ENCODE measurements at regions not wholly inside any gene's neighbourhood (a gene's known extent, or its start where the extent isn't known, plus 50 kb on each side); places are given as distances from the start of the nearest gene placed in this dataset.

GRCh38 chr1:118252624-118253023 lies 67.6 kb upstream of the SPAG17 start:
- no peaks in the 10 kb centered on the region for H3K9me3 ChIP-seq

GRCh38 chr1:118250232-118250631 lies 65.2 kb upstream of the SPAG17 start:
- WGBS (ENCODE audit: insufficient coverage): 60% methylated on average over 2 of the region's 3 CpGs

More at GRCh38 chr1:118252624-118253023, 67.6 kb upstream of the SPAG17 start:
- DNase-seq: no peak
- H3K4me3 Mint-ChIP-seq: no peak overlapping the region
- H3K9me3 Mint-ChIP-seq: no peaks in the 10 kb centered on the region
- Histone ChIP-seq H3K27me3 (replicated peaks in 1 of 2; ENCODE audit: control insufficient read depth in 2 of 2, extremely low read depth in 1 of 2, insufficient read depth in 2 of 2, low read length in 1 of 2) (no peaks in the 10 kb centered on the region), H3K4me3 (ENCODE audit: control insufficient read depth in 1 of 2, extremely low read depth in 1 of 2, low read length in 1 of 2) (no peak overlapping the region), H3K27ac (ENCODE audit: low read length) (no peak overlapping the region), H3K4me1 (ENCODE audit: control insufficient read depth in 1 of 2, extremely low read depth in 1 of 2, insufficient read depth in 2 of 2, low read length in 2 of 2) (no peaks in the 10 kb centered on the region), H3K36me3 (ENCODE audit: control insufficient read depth in 2 of 2, extremely low read depth in 1 of 2, insufficient read depth in 1 of 2, low read length in 1 of 2) (no peaks in the 10 kb centered on the region)
- no CpG with 5 or more reads among the region's 3 CpGs for WGBS (ENCODE audit: insufficient coverage)
- peaks cover 0 to 4% of the 10 kb centered on the region in 2 donors for H3K27me3 Mint-ChIP-seq
- CTCF ChIA-PET: no interaction called here
- H3K27ac Mint-ChIP-seq: no peak overlapping the region
- no peaks in the 10 kb centered on the region for H3K36me3 Mint-ChIP-seq
- POLR2A ChIA-PET: no interaction called here
- ATAC-seq (replicated peaks in 1 of 4): no peak
- H3K4me1 Mint-ChIP-seq: no peaks in the 10 kb centered on the region

GRCh38 chr1:118249641-118250040 lies 64.6 kb upstream of the SPAG17 start:
- no peak overlapping the region for H3K27ac ChIP-seq (ENCODE audit: low read length)
- no peaks in the 10 kb centered on the region for H3K27me3 ChIP-seq (replicated peaks in 1 of 2; ENCODE audit: control insufficient read depth in 2 of 2, extremely low read depth in 1 of 2, insufficient read depth in 2 of 2, low read length in 1 of 2)
- Mint-ChIP-seq H3K27me3 (peaks cover 0 to 4% of the 10 kb centered on the region in 2 donors), H3K4me1 (no peaks in the 10 kb centered on the region), H3K27ac (no peak overlapping the region), H3K9me3 (no peaks in the 10 kb centered on the region), H3K4me3 (no peak overlapping the region), H3K36me3 (no peaks in the 10 kb centered on the region)
- no peaks in the 10 kb centered on the region for H3K36me3 ChIP-seq (ENCODE audit: control insufficient read depth in 2 of 2, extremely low read depth in 1 of 2, insufficient read depth in 1 of 2, low read length in 1 of 2)
- ATAC-seq (replicated peaks in 1 of 4) (no peak), DNase-seq (no peak)
- 83% methylated on average over 5 of the region's 6 CpGs for WGBS (ENCODE audit: insufficient coverage)
- H3K4me1 ChIP-seq (ENCODE audit: control insufficient read depth in 1 of 2, extremely low read depth in 1 of 2, insufficient read depth in 2 of 2, low read length in 2 of 2): no peaks in the 10 kb centered on the region
- ChIA-PET CTCF (no interaction called here), POLR2A (no interaction called here)
- no peak overlapping the region for H3K4me3 ChIP-seq (ENCODE audit: control insufficient read depth in 1 of 2, extremely low read depth in 1 of 2, low read length in 1 of 2)
- H3K9me3 ChIP-seq: no peaks in the 10 kb centered on the region

More at GRCh38 chr1:118250232-118250631, 65.2 kb upstream of the SPAG17 start:
- POLR2A ChIA-PET: no interaction called here
- no peaks in the 10 kb centered on the region for H3K36me3 Mint-ChIP-seq
- H3K27ac Mint-ChIP-seq: no peak overlapping the region
- no peaks in the 10 kb centered on the region for H3K9me3 ChIP-seq
- H3K27me3 Mint-ChIP-seq: peaks cover 0 to 4% of the 10 kb centered on the region in 2 donors
- H3K4me1 ChIP-seq (ENCODE audit: control insufficient read depth in 1 of 2, extremely low read depth in 1 of 2, insufficient read depth in 2 of 2, low read length in 2 of 2): no peaks in the 10 kb centered on the region
- no peaks in the 10 kb centered on the region for H3K4me1 Mint-ChIP-seq
- H3K4me3 Mint-ChIP-seq: no peak overlapping the region
- H3K4me3 ChIP-seq (ENCODE audit: control insufficient read depth in 1 of 2, extremely low read depth in 1 of 2, low read length in 1 of 2): no peak overlapping the region
- H3K27ac ChIP-seq (ENCODE audit: low read length): no peak overlapping the region
- H3K36me3 ChIP-seq (ENCODE audit: control insufficient read depth in 2 of 2, extremely low read depth in 1 of 2, insufficient read depth in 1 of 2, low read length in 1 of 2): no peaks in the 10 kb centered on the region
- DNase-seq: no peak
- no peak for ATAC-seq (replicated peaks in 1 of 4)
- CTCF ChIA-PET: no interaction called here
- no peaks in the 10 kb centered on the region for H3K27me3 ChIP-seq (replicated peaks in 1 of 2; ENCODE audit: control insufficient read depth in 2 of 2, extremely low read depth in 1 of 2, insufficient read depth in 2 of 2, low read length in 1 of 2)
- H3K9me3 Mint-ChIP-seq: no peaks in the 10 kb centered on the region

GRCh38 chr1:118247593-118247992 lies 62.6 kb upstream of the SPAG17 start:
- H3K4me1 Mint-ChIP-seq: no peaks in the 10 kb centered on the region
- CTCF ChIA-PET: interaction anchor here in 1 of 2 donors (0.6 kb wide), 1 partner anchor 265 kb away, joined by 3 read pairs; no protein-coding TSS in a partner anchor
- no peak overlapping the region for H3K27ac ChIP-seq (ENCODE audit: low read length)
- H3K4me3 ChIP-seq (ENCODE audit: control insufficient read depth in 1 of 2, extremely low read depth in 1 of 2, low read length in 1 of 2): no peak overlapping the region
- no peaks in the 10 kb centered on the region for H3K27me3 Mint-ChIP-seq
- no peak for DNase-seq
- H3K4me3 Mint-ChIP-seq: no peak overlapping the region
- H3K27me3 ChIP-seq (replicated peaks in 1 of 2; ENCODE audit: control insufficient read depth in 2 of 2, extremely low read depth in 1 of 2, insufficient read depth in 2 of 2, low read length in 1 of 2): no peaks in the 10 kb centered on the region
- no peaks in the 10 kb centered on the region for H3K9me3 ChIP-seq
- H3K36me3 ChIP-seq (ENCODE audit: control insufficient read depth in 2 of 2, extremely low read depth in 1 of 2, insufficient read depth in 1 of 2, low read length in 1 of 2): no peaks in the 10 kb centered on the region
- no peaks in the 10 kb centered on the region for H3K4me1 ChIP-seq (ENCODE audit: control insufficient read depth in 1 of 2, extremely low read depth in 1 of 2, insufficient read depth in 2 of 2, low read length in 2 of 2)
- H3K36me3 Mint-ChIP-seq: no peaks in the 10 kb centered on the region
- POLR2A ChIA-PET: no interaction called here
- no peak overlapping the region for H3K27ac Mint-ChIP-seq
- peaks cover 0 to 6% (median 0%) of the 10 kb centered on the region in 3 donors for H3K9me3 Mint-ChIP-seq
- ATAC-seq (replicated peaks in 1 of 4): no peak
- 80% methylated on average over 2 of the region's 3 CpGs for WGBS (ENCODE audit: insufficient coverage)

- peaks cover 0 to 6% (median 0%) of the 10 kb centered on the region in 3 donors for H3K9me3 Mint-ChIP-seq
- ChIA-PET CTCF (no interaction called here), POLR2A (no interaction called here)
- H3K36me3 Mint-ChIP-seq: no peaks in the 10 kb centered on the region
- no peaks in the 10 kb centered on the region for H3K4me1 Mint-ChIP-seq
- H3K4me3 ChIP-seq (ENCODE audit: control insufficient read depth in 1 of 2, extremely low read depth in 1 of 2, low read length in 1 of 2): no peak overlapping the region
- H3K27ac ChIP-seq (ENCODE audit: low read length): no peak overlapping the region
- H3K9me3 ChIP-seq: no peaks in the 10 kb centered on the region
- no peak for ATAC-seq (replicated peaks in 1 of 4)
- no peaks in the 10 kb centered on the region for H3K27me3 ChIP-seq (replicated peaks in 1 of 2; ENCODE audit: control insufficient read depth in 2 of 2, extremely low read depth in 1 of 2, insufficient read depth in 2 of 2, low read length in 1 of 2)
- H3K4me1 ChIP-seq (ENCODE audit: control insufficient read depth in 1 of 2, extremely low read depth in 1 of 2, insufficient read depth in 2 of 2, low read length in 2 of 2): no peaks in the 10 kb centered on the region
- H3K36me3 ChIP-seq (ENCODE audit: control insufficient read depth in 2 of 2, extremely low read depth in 1 of 2, insufficient read depth in 1 of 2, low read length in 1 of 2): no peaks in the 10 kb centered on the region
- no peak overlapping the region for H3K4me3 Mint-ChIP-seq
- no peaks in the 10 kb centered on the region for H3K27me3 Mint-ChIP-seq
- no peak overlapping the region for H3K27ac Mint-ChIP-seq
- no peak for DNase-seq
These were observed 61.6 kb upstream of the SPAG17 start for GRCh38 chr1:118246646-118247045.

- H3K4me1 ChIP-seq (ENCODE audit: control insufficient read depth in 1 of 2, extremely low read depth in 1 of 2, insufficient read depth in 2 of 2, low read length in 2 of 2): no peaks in the 10 kb centered on the region
- DNase-seq (no peak), ATAC-seq (replicated peaks in 1 of 4) (no peak)
- no peaks in the 10 kb centered on the region for H3K4me1 Mint-ChIP-seq
- no peak overlapping the region for H3K27ac Mint-ChIP-seq
- H3K36me3 ChIP-seq (ENCODE audit: control insufficient read depth in 2 of 2, extremely low read depth in 1 of 2, insufficient read depth in 1 of 2, low read length in 1 of 2): no peaks in the 10 kb centered on the region
- POLR2A ChIA-PET: no interaction called here
- no peaks in the 10 kb centered on the region for H3K27me3 ChIP-seq (replicated peaks in 1 of 2; ENCODE audit: control insufficient read depth in 2 of 2, extremely low read depth in 1 of 2, insufficient read depth in 2 of 2, low read length in 1 of 2)
- no peaks in the 10 kb centered on the region for H3K36me3 Mint-ChIP-seq
- no peak overlapping the region for H3K4me3 ChIP-seq (ENCODE audit: control insufficient read depth in 1 of 2, extremely low read depth in 1 of 2, low read length in 1 of 2)
- H3K27me3 Mint-ChIP-seq: no peaks in the 10 kb centered on the region
- WGBS (ENCODE audit: insufficient coverage): 63% methylated on average over 3 of the region's 4 CpGs
- H3K9me3 Mint-ChIP-seq: peaks cover 4 to 14% (median 7%) of the 10 kb centered on the region in 3 donors
- no peak overlapping the region for H3K27ac ChIP-seq (ENCODE audit: low read length)
- H3K4me3 Mint-ChIP-seq: no peak overlapping the region
- CTCF ChIA-PET: no interaction called here
- no peaks in the 10 kb centered on the region for H3K9me3 ChIP-seq
These were observed 59.2 kb upstream of the SPAG17 start for GRCh38 chr1:118244194-118244593.

GRCh38 chr1:118243269-118243668 lies 58.2 kb upstream of the SPAG17 start:
- no peaks in the 10 kb centered on the region for H3K27me3 ChIP-seq (replicated peaks in 1 of 2; ENCODE audit: control insufficient read depth in 2 of 2, extremely low read depth in 1 of 2, insufficient read depth in 2 of 2, low read length in 1 of 2)
- ChIA-PET CTCF (no interaction called here), POLR2A (no interaction called here)
- no peak overlapping the region for H3K4me3 Mint-ChIP-seq
- no peaks in the 10 kb centered on the region for H3K27me3 Mint-ChIP-seq
- ATAC-seq (replicated peaks in 1 of 4) (no peak), DNase-seq (no peak)
- H3K4me3 ChIP-seq (ENCODE audit: control insufficient read depth in 1 of 2, extremely low read depth in 1 of 2, low read length in 1 of 2): no peak overlapping the region
- peaks cover 7 to 15% (median 9%) of the 10 kb centered on the region in 3 donors for H3K9me3 Mint-ChIP-seq
- H3K27ac Mint-ChIP-seq: no peak overlapping the region
- H3K9me3 ChIP-seq: no peaks in the 10 kb centered on the region
- H3K4me1 ChIP-seq (ENCODE audit: control insufficient read depth in 1 of 2, extremely low read depth in 1 of 2, insufficient read depth in 2 of 2, low read length in 2 of 2): no peaks in the 10 kb centered on the region
- H3K27ac ChIP-seq (ENCODE audit: low read length): no peak overlapping the region
- H3K36me3 Mint-ChIP-seq: no peaks in the 10 kb centered on the region
- H3K4me1 Mint-ChIP-seq: no peaks in the 10 kb centered on the region
- WGBS (ENCODE audit: insufficient coverage): 68% methylated on average over 2 of the region's 4 CpGs
- no peaks in the 10 kb centered on the region for H3K36me3 ChIP-seq (ENCODE audit: control insufficient read depth in 2 of 2, extremely low read depth in 1 of 2, insufficient read depth in 1 of 2, low read length in 1 of 2)

All from T-cell (primary cell).